B cell (primary cell): ENCODE measurements at regions not wholly inside any gene's neighbourhood (a gene's known extent, or its start where the extent isn't known, plus 50 kb on each side); places are given as distances from the start of the nearest gene placed in this dataset.

Source experiments
- EZH2 ChIP-seq: IDR thresholded peaks from 2 replicates; pipeline ENCODE4 v1.6.1; 2012; ENCODE audit warnings: borderline replicate concordance, low read depth, mild to moderate bottlenecking, moderate library complexity, low read length; ENCODE audit not compliant: insufficient read depth, poor library complexity, severe bottlenecking
- TF ChIP-seq, protein P1 (sequence below): fragments of 200-600 bp; IDR thresholded peaks from one replicate; pipeline ENCODE4 v1.8.0; 2022; ENCODE audit warnings: antibody characterized with exemption, mild to moderate bottlenecking

DNA sequence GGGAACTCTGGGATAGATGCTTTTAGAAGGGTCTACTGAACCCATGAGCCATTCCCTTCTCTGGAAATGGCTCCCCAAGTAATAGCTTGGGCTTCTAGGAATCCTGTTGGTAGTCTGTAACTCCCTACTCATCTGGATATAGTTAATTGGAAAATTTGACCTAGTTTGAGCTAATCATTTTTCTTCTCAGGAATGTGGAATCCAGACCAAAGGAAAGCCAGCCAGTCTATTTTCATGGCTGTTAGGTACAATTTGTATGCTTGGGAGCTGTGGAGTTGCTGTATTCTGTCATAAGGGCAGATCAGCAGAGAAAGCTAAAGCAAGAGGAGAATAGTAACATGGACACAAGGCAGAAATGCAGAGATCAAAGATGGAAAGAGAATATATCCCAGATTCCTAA is 71.6 kb upstream of the C1GALT1 start:
- TF ChIP-seq, protein P1, sequence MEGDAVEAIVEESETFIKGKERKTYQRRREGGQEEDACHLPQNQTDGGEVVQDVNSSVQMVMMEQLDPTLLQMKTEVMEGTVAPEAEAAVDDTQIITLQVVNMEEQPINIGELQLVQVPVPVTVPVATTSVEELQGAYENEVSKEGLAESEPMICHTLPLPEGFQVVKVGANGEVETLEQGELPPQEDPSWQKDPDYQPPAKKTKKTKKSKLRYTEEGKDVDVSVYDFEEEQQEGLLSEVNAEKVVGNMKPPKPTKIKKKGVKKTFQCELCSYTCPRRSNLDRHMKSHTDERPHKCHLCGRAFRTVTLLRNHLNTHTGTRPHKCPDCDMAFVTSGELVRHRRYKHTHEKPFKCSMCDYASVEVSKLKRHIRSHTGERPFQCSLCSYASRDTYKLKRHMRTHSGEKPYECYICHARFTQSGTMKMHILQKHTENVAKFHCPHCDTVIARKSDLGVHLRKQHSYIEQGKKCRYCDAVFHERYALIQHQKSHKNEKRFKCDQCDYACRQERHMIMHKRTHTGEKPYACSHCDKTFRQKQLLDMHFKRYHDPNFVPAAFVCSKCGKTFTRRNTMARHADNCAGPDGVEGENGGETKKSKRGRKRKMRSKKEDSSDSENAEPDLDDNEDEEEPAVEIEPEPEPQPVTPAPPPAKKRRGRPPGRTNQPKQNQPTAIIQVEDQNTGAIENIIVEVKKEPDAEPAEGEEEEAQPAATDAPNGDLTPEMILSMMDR = no peak
- TF ChIP-seq EZH2 = no peak
